HFF-Myc (cell line): ENCODE measurements at regions not wholly inside any gene's neighbourhood (a gene's known extent, or its start where the extent isn't known, plus 50 kb on each side); places are given as distances from the start of the nearest gene placed in this dataset.

Source experiments
- DNase-seq: peaks from one replicate; pipeline ENCODE4 v3.0.0-alpha.2; 2011; ENCODE audit warnings: low read depth; ENCODE audit errors: extremely low read depth
- H3K4me3 ChIP-seq: replicated peaks from 2 replicates; pipeline ENCODE4 v1.5.1; 2011; ENCODE audit warnings: low read depth, mild to moderate bottlenecking, control low read depth, low read length
- TF ChIP-seq, protein P1 (sequence below): IDR thresholded peaks from 2 replicates; pipeline ENCODE4 v1.5.1; 2012; ENCODE audit warnings: mild to moderate bottlenecking, low read depth, low read length, control low read depth; ENCODE audit errors: missing control alignments

DNA sequence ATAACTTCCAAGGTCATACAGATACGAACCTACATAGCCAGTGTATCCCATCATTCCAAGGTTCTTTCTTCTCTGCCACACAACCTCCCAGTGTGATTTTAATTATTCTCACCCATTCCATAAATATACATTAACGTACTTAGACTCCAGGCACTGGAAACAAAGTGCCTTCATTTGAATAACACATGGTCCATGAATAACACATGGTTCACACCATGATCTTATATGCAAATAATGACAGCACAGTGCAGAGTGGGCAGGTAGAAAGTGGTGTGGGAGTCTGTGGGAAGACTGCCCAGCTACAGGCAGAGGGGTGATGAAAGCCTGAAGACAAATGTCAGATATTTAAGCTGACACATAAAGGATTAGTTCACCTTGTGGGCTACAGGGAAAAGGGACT, 425.2 kb downstream of the HACE1 start:
- no peak overlapping the region for H3K4me3 ChIP-seq
- DNase-seq: no peak
- TF ChIP-seq, protein P1, sequence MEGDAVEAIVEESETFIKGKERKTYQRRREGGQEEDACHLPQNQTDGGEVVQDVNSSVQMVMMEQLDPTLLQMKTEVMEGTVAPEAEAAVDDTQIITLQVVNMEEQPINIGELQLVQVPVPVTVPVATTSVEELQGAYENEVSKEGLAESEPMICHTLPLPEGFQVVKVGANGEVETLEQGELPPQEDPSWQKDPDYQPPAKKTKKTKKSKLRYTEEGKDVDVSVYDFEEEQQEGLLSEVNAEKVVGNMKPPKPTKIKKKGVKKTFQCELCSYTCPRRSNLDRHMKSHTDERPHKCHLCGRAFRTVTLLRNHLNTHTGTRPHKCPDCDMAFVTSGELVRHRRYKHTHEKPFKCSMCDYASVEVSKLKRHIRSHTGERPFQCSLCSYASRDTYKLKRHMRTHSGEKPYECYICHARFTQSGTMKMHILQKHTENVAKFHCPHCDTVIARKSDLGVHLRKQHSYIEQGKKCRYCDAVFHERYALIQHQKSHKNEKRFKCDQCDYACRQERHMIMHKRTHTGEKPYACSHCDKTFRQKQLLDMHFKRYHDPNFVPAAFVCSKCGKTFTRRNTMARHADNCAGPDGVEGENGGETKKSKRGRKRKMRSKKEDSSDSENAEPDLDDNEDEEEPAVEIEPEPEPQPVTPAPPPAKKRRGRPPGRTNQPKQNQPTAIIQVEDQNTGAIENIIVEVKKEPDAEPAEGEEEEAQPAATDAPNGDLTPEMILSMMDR: no peak

DNA sequence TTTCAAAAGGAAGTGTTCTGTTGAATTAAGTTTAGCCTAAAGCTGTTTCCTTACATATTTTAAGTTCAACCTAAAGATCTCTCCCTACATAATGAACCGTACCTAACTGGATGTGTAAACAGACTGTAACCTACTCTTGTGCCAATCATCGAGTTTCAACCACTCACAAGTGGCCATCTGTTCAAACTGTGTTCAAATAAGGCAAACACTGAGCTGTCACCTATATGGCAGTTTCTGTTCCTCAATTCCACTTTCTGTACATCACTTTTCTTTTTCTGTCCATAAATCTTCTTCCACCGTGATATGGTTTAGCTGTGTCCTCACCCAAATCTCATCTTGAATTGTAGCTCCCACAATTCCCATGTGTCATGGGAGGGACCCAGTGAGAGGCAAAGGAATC, 428.6 kb downstream of the HACE1 start:
- no peak for DNase-seq
- TF ChIP-seq, protein P1: no peak
- H3K4me3 ChIP-seq: no peak overlapping the region

DNA sequence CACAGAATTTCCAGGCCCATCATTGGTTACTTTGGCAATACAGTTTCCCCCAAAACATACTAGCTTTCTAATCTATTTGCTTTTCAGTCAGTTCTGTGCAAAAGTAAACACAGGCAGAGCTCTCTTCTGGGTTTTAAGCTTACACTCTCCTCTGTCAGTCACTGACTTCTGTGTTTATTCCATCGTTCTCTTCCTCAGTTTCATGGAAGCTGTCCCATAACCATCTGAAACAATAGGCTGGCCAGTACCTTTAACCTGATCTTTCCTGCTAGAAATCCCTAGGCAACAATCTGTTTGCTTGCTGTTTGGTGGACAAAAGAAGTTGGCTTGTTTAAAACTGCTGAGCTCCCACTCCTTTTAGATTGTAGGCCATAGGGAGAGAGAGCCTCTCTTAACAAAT, 431.5 kb downstream of the HACE1 start:
- H3K4me3 ChIP-seq: no peak overlapping the region
- no peak for DNase-seq
- TF ChIP-seq, protein P1: no peak

DNA sequence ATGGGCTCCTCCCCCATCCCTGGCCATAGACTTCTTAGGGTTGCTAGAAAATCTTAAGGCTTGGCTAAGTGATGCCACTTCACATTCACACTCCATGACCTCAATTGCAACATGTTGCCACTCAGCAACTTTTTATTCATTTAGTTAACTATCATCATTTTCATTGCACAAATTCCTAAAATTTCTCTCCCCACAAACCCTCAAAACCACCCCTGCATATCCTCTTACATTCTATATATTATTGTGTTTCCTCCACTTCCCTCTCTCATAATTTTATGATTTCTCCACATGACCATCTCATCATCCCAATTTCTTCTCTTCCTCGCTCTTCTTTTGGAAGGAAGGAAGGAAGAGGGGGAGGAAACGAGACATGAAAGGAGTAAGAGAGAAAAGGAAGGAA, 436.0 kb downstream of the HACE1 start:
- TF ChIP-seq, protein P1: no peak
- no peak for DNase-seq
- H3K4me3 ChIP-seq: no peak overlapping the region

DNA sequence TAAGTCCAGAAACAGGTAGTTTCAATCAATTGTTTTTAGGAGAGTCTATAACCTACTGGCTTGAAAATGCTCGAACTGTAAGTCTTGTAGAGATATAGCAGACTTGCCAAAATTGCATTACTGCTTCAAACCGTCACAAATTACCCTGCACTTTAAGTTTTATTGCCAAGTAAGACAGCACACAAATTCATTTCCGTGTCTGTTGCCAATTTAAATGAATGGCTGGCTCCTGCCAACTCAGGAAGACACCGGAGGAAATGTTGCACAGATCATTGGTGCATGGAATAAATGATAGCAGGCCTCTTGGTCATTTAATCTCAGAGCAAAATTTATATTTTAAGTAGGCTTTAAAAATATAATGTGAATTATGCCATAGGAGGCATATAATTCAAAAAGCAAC, 438.1 kb downstream of the HACE1 start:
- TF ChIP-seq, protein P1: no peak
- no peak for DNase-seq
- no peak overlapping the region for H3K4me3 ChIP-seq

DNA sequence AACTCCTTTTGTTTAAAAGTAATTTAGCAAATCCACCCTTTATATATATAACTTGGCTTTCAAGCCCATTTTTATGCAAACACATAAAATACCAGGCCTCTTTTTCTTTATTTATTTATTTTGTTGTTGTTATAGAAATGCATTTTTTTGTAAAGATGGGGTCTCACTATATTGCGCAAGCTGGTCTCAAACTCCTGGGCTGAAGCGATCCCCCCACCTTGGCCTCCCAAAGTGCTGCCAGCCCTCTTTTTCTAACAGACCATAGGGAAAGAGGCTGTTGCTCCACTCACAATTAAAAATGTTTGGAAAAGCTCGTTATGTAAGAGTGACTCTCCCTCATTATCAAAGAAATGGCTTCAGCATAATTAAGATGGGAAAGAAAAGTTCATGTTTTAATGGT, 440.9 kb downstream of the HACE1 start:
- no peak overlapping the region for H3K4me3 ChIP-seq
- TF ChIP-seq, protein P1: no peak
- no peak for DNase-seq

DNA sequence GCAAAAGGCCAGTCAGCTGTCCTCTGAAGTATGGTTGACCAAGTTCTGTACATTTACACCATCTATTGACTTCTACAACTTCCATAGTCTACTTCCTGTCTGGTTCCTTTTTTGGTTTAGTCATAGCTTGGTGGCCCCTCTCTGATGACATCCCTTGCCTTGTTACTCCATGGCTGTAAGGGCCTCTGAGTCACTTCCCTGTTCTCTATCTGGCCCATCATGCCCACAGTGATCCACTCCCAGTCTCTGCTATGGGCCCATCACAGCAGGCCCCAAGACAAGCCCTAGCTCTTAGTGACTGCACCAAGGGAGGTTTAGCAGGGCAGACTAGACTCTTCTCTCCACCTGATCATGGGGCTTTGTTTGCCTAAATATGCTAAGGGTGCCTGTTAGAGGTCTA, 441.6 kb downstream of the HACE1 start:
- TF ChIP-seq, protein P1: no peak
- H3K4me3 ChIP-seq: no peak overlapping the region
- no peak for DNase-seq
